BJ (cell line): ENCODE measurements at regions not wholly inside any gene's neighbourhood (a gene's known extent, or its start where the extent isn't known, plus 50 kb on each side); places are given as distances from the start of the nearest gene placed in this dataset.

Experiments
- CTCF ChIA-PET: fragments of 350-600 bp; formaldehyde crosslinking; extraction: SDS; loops from one replicate; lab custom pipeline; 2021; ENCODE audit warnings: antibody characterized with exemption, inconsistent platforms; lab: Yijun Ruan, JAX
- POLR2A ChIA-PET: fragments of 300-600 bp; sonication (Branson Sonifier 250); formaldehyde crosslinking; extraction: SDS; loops from one replicate; lab custom pipeline; 2021; ENCODE audit warnings: antibody characterized with exemption; lab: Charles Lee
- DNase-seq: peaks from one replicate; pipeline ENCODE4 v3.0.0-alpha.2; 2011; ENCODE audit warnings: low read depth
- H3K27me3 ChIP-seq: 2 replicates; pipeline ENCODE4 v1.6.0; 2011; ENCODE audit warnings: low read length; ENCODE audit not compliant: control insufficient read depth, insufficient read depth
- H3K36me3 ChIP-seq: 2 replicates; pipeline ENCODE4 v1.5.1; 2011; ENCODE audit warnings: low read length; ENCODE audit not compliant: control insufficient read depth, insufficient read depth
- H3K4me3 ChIP-seq: 2 replicates; pipeline ENCODE4 v1.5.1; 2011; ENCODE audit warnings: low read depth, mild to moderate bottlenecking, control low read depth, low read length
- TF ChIP-seq, protein P1 (sequence below): IDR thresholded peaks from 2 replicates; pipeline ENCODE4 v1.5.1; 2011; ENCODE audit warnings: low read depth, mild to moderate bottlenecking, control low read depth, inconsistent platforms, low read length, moderate library complexity; ENCODE audit not compliant: insufficient read depth

DNA sequence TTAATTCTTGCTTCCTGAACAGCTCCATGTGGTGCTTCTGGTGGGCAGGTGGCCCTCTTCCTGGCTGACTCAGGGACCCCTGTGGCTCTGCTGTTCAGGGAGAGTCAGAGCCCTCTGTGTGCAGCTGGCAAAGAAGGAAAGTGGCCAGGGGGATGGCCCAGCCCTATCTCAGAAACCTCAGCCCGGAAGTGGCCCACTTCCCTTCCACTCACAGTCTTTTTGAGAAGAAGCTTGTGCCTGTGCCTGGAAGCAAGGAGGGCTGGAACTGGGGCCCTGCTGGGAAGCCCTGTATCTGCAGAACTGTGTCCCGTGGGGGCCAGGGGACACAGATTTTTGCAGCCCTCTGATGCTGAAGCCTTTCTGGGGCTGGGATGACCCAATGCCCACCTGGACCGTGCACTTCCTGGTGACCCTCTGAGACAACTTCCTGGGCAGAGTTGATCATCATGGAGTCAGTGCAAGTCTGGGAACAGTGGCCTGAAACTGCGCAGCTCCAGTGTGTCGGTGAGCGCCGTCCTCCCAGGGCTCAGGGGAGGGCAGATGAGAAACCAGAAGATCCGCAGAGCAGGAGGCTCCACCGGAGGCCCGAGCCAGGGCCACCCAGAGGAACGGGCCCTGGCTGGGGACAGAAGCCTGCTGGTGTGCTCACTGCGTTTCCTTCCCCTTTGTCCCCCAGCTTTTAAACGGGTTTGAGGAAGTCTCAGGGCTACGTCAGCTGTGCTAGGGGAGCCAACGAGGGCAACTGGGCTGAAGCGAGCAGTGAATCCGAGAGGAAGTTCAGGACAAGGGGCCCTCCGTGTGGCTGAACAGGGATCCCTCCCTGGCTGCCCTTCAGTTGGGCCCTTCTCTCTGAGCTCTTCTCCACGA is 217.4 kb upstream of the RTL1 start:
- TF ChIP-seq, protein P1, sequence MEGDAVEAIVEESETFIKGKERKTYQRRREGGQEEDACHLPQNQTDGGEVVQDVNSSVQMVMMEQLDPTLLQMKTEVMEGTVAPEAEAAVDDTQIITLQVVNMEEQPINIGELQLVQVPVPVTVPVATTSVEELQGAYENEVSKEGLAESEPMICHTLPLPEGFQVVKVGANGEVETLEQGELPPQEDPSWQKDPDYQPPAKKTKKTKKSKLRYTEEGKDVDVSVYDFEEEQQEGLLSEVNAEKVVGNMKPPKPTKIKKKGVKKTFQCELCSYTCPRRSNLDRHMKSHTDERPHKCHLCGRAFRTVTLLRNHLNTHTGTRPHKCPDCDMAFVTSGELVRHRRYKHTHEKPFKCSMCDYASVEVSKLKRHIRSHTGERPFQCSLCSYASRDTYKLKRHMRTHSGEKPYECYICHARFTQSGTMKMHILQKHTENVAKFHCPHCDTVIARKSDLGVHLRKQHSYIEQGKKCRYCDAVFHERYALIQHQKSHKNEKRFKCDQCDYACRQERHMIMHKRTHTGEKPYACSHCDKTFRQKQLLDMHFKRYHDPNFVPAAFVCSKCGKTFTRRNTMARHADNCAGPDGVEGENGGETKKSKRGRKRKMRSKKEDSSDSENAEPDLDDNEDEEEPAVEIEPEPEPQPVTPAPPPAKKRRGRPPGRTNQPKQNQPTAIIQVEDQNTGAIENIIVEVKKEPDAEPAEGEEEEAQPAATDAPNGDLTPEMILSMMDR = no peak
- Histone ChIP-seq H3K36me3 (no peaks in the 10 kb centered on the region), H3K4me3 (no peak overlapping the region), H3K27me3 (peaks cover 5% of the 10 kb centered on the region)
- ChIA-PET POLR2A (no interaction called here), CTCF (no interaction called here)
- no peak for DNase-seq

DNA sequence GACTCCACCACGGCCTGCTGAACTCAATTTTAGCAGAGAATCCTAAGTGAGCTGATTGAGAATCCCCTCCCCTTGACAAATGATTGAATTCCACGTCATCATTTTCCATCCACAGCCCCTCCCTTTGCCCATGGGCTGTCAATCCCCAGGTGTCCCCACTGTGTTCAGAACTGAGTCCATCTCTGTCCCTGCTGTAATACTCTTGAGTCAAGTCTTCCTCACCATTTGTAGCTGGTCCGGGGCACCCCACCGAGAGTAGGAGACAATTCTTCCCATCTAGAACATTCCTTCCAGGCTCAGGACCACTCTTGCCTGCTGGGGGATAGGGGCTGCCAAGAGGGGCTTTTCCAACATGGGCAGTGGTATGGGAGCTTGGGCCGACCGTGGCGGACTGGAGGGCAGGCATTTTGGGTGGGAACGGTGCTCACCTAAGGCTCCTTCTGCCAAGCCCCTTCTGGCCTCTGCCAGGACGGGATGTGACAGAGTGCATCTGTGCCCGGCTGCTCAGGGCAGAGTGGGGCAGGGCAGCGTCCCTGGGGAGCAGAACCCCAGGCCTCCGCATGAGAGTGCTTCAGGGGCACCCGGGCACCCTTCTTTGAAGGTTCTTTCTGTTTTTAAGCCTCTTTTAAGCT is 218.1 kb upstream of the RTL1 start:
- POLR2A ChIA-PET = no interaction called here
- Histone ChIP-seq H3K4me3 (no peak overlapping the region), H3K36me3 (no peaks in the 10 kb centered on the region), H3K27me3 (peaks cover 5% of the 10 kb centered on the region)
- TF ChIP-seq, protein P1 = no peak
- CTCF ChIA-PET = no interaction called here
- no peak for DNase-seq

DNA sequence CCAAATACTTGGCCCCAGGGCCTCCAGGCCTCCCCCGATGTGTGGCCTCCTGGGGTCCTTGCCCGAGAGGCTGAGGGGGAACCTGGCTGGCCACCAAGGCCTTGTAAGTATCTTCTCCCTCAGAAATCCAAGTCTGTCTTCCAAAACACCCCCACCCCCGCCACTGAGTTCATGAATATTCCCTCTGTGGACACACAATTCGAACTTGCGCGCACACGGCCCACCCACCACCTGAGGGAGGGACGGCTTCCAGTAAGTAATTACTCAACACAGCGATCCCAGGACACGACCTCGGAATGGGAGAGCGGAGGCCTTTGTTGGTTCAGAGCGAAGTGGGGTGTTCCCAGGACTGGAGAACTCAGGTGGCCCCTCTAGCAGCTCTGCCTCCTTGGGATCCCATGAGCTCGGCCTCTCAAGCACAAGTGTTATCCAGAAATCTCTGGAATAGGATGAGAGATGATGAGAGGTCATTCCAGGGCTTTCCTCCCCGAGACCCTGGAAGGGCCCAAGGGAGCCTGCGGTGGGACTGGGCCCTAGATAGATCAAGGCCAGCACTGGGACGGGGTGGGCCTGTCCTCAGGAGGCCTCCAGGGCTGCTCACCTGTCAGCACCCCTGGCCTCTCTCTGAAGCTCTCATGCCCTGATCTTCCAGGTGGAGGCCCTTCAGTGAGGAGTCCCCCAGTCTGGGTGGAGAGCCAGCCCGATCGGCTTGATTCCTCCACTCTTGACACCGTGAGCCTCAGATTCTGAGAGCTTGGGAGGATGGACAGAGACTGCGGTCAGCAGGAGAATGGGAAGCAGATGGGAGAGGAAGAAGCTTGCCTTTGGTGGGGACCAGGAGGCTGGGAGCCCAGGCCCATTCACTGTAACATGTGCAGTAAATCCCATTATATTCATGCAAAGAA is 219.0 kb upstream of the RTL1 start:
- H3K4me3 ChIP-seq = no peak overlapping the region
- TF ChIP-seq, protein P1 = no peak
- ChIA-PET CTCF (no interaction called here), POLR2A (no interaction called here)
- H3K36me3 ChIP-seq = no peaks in the 10 kb centered on the region
- peaks cover 5% of the 10 kb centered on the region; the same call in 1 of the 2 replicates for H3K27me3 ChIP-seq
- DNase-seq = no peak

DNA sequence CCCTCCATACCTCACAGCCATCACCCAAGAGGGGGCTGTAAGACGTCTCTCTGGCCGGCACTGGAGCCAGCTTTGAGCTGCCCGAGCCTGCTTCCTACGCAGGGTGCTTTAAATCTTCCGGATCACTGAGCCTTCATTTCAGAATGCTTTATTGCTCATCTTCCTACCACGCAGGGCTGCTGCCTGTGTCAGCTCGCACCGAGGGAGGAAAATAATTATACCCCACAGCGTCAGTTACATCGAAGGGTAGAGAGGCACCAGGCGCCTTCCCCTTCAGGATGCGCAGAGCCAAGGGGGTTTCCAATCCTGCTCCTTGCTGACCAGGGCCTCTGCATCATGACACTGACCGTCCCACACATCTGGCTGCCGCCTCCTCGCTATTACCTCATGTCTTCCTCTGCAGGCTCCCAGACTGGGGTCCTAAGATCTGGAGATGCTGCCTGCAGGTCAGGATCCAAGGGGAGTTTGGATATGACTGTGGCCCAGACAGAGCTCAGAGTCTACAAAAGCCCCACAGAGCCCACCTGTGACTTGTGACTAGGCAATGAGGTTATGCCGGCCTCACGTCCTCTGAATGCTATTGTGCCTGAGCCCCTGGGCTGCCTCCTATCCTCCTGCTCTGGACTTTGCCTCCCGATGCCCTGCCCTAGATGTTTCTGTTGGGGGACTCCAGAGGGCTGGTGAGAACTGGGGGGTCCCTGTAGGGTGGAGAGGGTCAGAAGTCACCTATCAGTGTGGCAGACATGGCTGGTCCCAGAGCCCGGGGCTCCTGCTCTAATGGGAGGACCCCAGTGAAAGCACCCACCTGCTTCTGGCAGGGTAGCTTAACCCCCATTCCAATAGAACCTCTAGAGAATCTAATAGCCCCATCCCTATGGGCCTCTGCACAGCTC is 220.3 kb upstream of the RTL1 start:
- no peak for DNase-seq
- TF ChIP-seq, protein P1 = no peak
- H3K4me3 ChIP-seq = no peak overlapping the region
- H3K36me3 ChIP-seq = no peaks in the 10 kb centered on the region
- ChIA-PET POLR2A (no interaction called here), CTCF (no interaction called here)
- H3K27me3 ChIP-seq = peaks cover 5% of the 10 kb centered on the region; the same call in 1 of the 2 replicates
